Breast epithelium (tissue), 4 donors: ENCODE measurements at regions not wholly inside any gene's neighbourhood (a gene's known extent, or its start where the extent isn't known, plus 50 kb on each side); places are given as distances from the start of the nearest gene placed in this dataset.

ENCODE experiments used
- DNase-seq, 2 donors: peaks; one replicate each; pipeline ENCODE4 v3.0.0-alpha.2; 2019; ENCODE audit warnings: low spot score in 2 of 2
- H3K27ac ChIP-seq, 2 donors: fragments of 200-600 bp; sonication (generic) in 1 of 2; one replicate each; pipeline ENCODE4 v1.5.1; 2016 to 2019; ENCODE audit warnings: mild to moderate bottlenecking in 1 of 2
- H3K27me3 ChIP-seq, 2 donors: fragments of 200-600 bp; sonication (generic) in 1 of 2; one replicate each; pipeline versions ENCODE4 v1.5.1 to v1.6.0; 2017 to 2019; ENCODE audit warnings: control low read depth in 1 of 2, mild to moderate bottlenecking in 1 of 2
- H3K36me3 ChIP-seq: fragments of 200-600 bp; one replicate; pipeline ENCODE4 v1.5.1; 2019
- H3K4me1 ChIP-seq, 2 donors: fragments of 200-600 bp; sonication (generic); one replicate each; pipeline ENCODE4 v1.5.1; 2016 to 2019; ENCODE audit warnings: control low read depth in 1 of 2
- H3K4me3 ChIP-seq, 3 donors: fragments of 200-600 bp; sonication (generic); 1 replicate in 2 of 3; 2 replicates in 1 of 3; pipeline ENCODE4 v1.5.1; 2016 to 2019; ENCODE audit warnings: mild to moderate bottlenecking in 3 of 3, moderate library complexity in 2 of 3
- H3K9me3 ChIP-seq, 2 donors: fragments of 200-600 bp; sonication (generic) in 1 of 2; one replicate each; pipeline ENCODE4 v1.5.1; 2016 to 2019; ENCODE audit warnings: control low read depth in 1 of 2
- POLR2A ChIP-seq: fragments of 450-650 bp; IDR thresholded peaks from one replicate; pipeline ENCODE4 v1.6.1; 2016; ENCODE audit warnings: antibody characterized with exemption, mild to moderate bottlenecking, moderate library complexity
- POLR2AphosphoS5 ChIP-seq, 3 donors: sonication (generic); formaldehyde crosslinking; IDR thresholded peaks; one replicate each; pipeline ENCODE4 v1.6.1; 2017; ENCODE audit warnings: antibody characterized with exemption in 3 of 3
- intact Hi-C: fragments of 100-400 bp; cut with DNase I; formaldehyde crosslinking; loops from one replicate; pipeline ENCODE4 v1.15.1; 2023; ENCODE audit warnings: low total_unique reads
- TF ChIP-seq, protein P1 (sequence below), 3 donors: fragments of 450-650 bp; IDR thresholded peaks; one replicate each; pipeline ENCODE4 v1.5.1; 2016 to 2017; ENCODE audit warnings: antibody characterized with exemption in 3 of 3, mild to moderate bottlenecking in 3 of 3, moderate library complexity in 3 of 3

- Histone ChIP-seq H3K4me1 (no peaks in the 10 kb centered on the region), H3K27ac (no peak overlapping the region), H3K27me3 (peaks cover 0 to 6% of the 10 kb centered on the region in 2 donors), H3K9me3 (no peaks in the 10 kb centered on the region), H3K36me3 (no peaks in the 10 kb centered on the region), H3K4me3 (no peak overlapping the region)
- intact Hi-C loops: no loop called here
- no peak for TF ChIP-seq POLR2AphosphoS5 (IDR thresholded peaks at IDR 0.05)
- TF ChIP-seq, protein P1, sequence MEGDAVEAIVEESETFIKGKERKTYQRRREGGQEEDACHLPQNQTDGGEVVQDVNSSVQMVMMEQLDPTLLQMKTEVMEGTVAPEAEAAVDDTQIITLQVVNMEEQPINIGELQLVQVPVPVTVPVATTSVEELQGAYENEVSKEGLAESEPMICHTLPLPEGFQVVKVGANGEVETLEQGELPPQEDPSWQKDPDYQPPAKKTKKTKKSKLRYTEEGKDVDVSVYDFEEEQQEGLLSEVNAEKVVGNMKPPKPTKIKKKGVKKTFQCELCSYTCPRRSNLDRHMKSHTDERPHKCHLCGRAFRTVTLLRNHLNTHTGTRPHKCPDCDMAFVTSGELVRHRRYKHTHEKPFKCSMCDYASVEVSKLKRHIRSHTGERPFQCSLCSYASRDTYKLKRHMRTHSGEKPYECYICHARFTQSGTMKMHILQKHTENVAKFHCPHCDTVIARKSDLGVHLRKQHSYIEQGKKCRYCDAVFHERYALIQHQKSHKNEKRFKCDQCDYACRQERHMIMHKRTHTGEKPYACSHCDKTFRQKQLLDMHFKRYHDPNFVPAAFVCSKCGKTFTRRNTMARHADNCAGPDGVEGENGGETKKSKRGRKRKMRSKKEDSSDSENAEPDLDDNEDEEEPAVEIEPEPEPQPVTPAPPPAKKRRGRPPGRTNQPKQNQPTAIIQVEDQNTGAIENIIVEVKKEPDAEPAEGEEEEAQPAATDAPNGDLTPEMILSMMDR (IDR thresholded peaks at IDR 0.05): no peak
- DNase-seq: no peak
Measured at GRCh38 chr19:29283366-29283765, 70.4 kb upstream of the UQCRFS1 start.

- H3K36me3 ChIP-seq: no peaks in the 10 kb centered on the region
- no peak for DNase-seq
- no peaks in the 10 kb centered on the region for H3K9me3 ChIP-seq
- intact Hi-C loops: no loop called here
- H3K27ac ChIP-seq: no peak overlapping the region
- no peaks in the 10 kb centered on the region for H3K4me1 ChIP-seq
- no peak overlapping the region for H3K4me3 ChIP-seq
- TF ChIP-seq, protein P1 (IDR thresholded peaks at IDR 0.05): no peak
- no peak for TF ChIP-seq POLR2AphosphoS5 (IDR thresholded peaks at IDR 0.05)
- no peak for TF ChIP-seq POLR2A
- H3K27me3 ChIP-seq: peaks cover 0 to 12% of the 10 kb centered on the region in 2 donors
Measured at GRCh38 chr19:29285187-29285687, 72.3 kb upstream of the UQCRFS1 start.

DNA sequence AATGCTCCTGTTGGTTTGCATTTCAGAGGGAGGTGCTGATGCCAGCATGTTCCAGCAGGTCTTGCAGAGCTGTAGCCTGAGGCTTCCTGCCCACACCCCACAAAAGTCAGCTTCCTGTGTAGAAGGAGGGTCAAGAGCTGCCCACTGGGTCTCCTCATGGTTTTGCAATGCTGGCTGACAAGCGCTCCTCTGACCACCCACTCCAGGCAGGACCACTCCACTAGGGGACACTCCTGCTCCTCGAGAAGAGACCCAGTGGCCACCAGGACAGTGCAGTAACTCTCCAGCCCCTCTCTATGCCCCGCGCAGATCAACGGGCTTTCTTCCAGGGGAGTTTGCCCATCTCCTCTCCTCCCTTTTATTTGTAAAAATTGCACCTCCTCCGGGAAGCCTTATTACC is 72.9 kb upstream of the UQCRFS1 start:
- Histone ChIP-seq H3K4me1 (no peaks in the 10 kb centered on the region), H3K27ac (no peak overlapping the region), H3K9me3 (no peaks in the 10 kb centered on the region), H3K36me3 (no peaks in the 10 kb centered on the region), H3K4me3 (no peak overlapping the region), H3K27me3 (peaks cover 0 to 12% of the 10 kb centered on the region in 2 donors)
- intact Hi-C loops: no loop called here
- TF ChIP-seq POLR2AphosphoS5 (IDR thresholded peaks at IDR 0.05) (no peak), POLR2A (no peak)
- TF ChIP-seq, protein P1 (IDR thresholded peaks at IDR 0.05): no peak
- no peak for DNase-seq

GRCh38 chr19:29287061-29287460 is 74.1 kb upstream of the UQCRFS1 start:
- TF ChIP-seq POLR2AphosphoS5 (IDR thresholded peaks at IDR 0.05) (no peak), POLR2A (no peak)
- TF ChIP-seq, protein P1 (IDR thresholded peaks at IDR 0.05): no peak
- H3K27ac ChIP-seq: no peak overlapping the region
- intact Hi-C loops: no loop called here
- no peak overlapping the region for H3K4me3 ChIP-seq
- H3K36me3 ChIP-seq: no peaks in the 10 kb centered on the region
- DNase-seq: no peak
- H3K4me1 ChIP-seq: no peaks in the 10 kb centered on the region
- H3K9me3 ChIP-seq: no peaks in the 10 kb centered on the region
- H3K27me3 ChIP-seq: peaks cover 0 to 12% of the 10 kb centered on the region in 2 donors

GRCh38 chr19:29288256-29288655 is 75.3 kb upstream of the UQCRFS1 start:
- Histone ChIP-seq H3K9me3 (no peaks in the 10 kb centered on the region), H3K4me3 (no peak overlapping the region), H3K27me3 (peaks cover 0 to 17% of the 10 kb centered on the region in 2 donors), H3K4me1 (no peaks in the 10 kb centered on the region), H3K27ac (no peak overlapping the region), H3K36me3 (no peaks in the 10 kb centered on the region)
- DNase-seq: no peak
- no peak for TF ChIP-seq POLR2AphosphoS5 (IDR thresholded peaks at IDR 0.05)
- TF ChIP-seq, protein P1 (IDR thresholded peaks at IDR 0.05): no peak
- no peak for TF ChIP-seq POLR2A
- intact Hi-C loops: no loop called here
